HG03280 (cell line): ENCODE measurements at regions not wholly inside any gene's neighbourhood (a gene's known extent, or its start where the extent isn't known, plus 50 kb on each side); places are given as distances from the start of the nearest gene placed in this dataset.
"Not testable (repeated sequence)": the region's sequence is repeated elsewhere in the genome, so short reads cannot be mapped to it uniquely, and the experiment has no call there.

Experiments used
- ATAC-seq: cut with Tn5 transposase; IDR thresholded peaks from one replicate; pipeline ENCODE4 v1.9.1; 2021; ENCODE audit warnings: mild to moderate bottlenecking, moderate library complexity; ENCODE audit not compliant: unreplicated experiment

DNA sequence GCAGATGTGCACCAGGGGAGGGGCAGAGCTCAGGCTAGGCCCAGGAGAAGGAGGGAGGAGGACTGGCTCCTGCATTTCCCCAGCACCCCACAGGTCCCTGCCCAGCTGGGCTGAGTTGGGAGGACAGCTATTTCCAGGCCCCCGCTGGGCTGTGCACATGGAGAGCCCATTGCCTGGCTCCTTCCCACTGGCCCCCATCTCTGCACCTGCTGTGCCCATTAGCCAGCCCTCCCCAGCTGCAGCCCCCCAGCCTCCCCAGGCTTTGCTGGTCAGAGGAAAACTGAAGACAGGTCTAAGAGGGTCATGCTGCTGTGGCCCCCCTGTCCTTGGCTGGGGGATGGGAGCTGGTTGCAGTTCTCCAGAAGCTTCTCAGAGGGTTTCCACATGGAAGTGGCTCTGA lies 81.8 kb upstream of the SHANK2 start:
- ATAC-seq = no peak

DNA sequence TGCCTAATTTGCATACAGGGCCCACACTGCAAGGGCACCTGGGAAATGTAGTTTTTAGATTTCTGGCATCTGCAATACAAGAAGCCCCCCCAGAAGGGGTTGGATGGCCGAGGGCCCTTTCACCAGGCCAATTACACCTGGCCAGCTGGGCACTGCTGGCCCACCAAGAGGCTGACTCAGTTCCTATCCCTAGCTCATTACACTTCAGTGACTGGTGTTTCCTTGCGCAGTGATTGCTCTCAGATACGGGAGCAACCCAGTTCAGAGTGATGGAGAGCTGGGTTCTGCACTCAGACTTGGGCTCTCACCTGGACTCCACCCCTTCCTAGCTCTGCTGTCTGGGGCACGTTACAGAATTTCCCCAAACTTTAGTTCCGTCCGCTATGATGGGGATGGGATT lies 81.1 kb upstream of the SHANK2 start:
- no peak for ATAC-seq

DNA sequence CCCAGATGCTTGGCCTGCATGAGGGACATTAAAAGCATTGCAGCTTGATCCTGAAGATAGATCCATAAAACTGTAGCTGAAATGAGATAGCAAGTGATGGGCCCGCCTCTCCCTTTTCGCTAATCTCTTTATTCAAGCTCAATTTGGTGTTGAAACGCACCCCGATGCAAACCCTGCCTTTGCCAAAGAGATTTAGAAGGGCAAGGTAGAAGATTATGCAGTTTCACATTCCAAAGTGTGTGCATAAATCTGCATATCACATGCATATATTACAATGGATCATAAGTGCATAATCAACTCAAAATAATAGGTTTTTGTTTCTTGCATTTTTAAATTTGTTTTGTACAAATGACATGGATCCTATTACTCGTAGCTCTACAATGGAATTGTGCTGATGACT lies 80.1 kb upstream of the SHANK2 start:
- no peak for ATAC-seq

DNA sequence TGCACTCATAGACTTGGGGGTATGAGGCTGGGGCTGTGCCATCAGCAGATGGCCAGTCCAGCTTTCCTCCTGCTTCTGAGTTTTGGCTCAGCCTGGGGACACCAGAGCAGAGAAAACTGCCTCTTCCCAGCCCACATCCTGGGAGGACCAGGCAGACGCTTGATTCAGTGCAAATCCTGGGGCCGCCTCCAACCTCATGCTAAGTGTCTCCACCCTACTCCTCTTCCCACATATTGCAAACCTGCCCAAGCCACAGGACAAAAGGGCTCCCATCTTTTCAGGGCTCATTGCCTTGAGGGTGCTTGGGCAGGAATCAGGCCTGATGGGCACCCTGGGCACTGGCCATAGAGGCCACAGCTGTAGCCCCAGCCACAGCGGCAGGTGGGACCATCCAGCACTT lies 79.7 kb upstream of the SHANK2 start:
- no peak for ATAC-seq

DNA sequence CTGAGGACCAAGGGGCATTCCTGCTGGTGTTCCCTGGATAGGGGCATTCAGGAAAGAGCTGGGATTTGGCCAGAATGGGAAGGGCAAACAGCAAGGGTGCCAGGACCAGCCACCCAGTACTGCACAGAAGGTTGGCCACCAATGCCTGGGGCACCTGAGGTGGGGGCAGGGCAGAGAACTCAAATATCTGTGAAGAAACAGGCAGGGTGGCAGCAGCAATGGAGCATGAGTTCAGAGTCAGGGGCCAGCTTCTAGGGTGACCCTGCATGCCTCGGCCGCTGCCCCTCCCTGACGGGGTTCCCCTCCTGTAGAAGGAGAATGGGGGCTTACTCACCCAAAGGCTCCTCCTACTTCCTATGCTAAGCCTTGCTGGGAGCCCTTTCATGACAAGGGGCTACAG lies 79.3 kb upstream of the SHANK2 start:
- ATAC-seq = no peak

DNA sequence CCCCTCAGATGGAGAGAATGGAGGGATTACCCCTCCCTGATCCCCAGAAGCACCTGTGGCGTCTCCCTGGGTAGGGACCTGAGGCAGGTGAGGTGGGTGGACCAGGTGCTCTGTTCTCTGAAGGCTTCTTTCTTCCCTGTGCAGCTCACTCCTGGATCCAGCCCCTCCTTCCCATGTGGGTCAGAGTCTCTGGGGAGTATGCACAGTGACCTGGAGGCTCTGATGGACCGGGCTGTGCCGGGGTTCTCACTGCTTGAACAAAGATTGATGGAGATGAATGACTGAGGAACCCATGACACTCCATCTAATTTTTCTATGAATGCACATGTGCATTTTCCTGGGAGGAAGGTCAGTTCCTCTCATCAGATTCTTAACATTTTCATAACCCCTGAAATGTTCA lies 78.6 kb upstream of the SHANK2 start:
- no peak for ATAC-seq

DNA sequence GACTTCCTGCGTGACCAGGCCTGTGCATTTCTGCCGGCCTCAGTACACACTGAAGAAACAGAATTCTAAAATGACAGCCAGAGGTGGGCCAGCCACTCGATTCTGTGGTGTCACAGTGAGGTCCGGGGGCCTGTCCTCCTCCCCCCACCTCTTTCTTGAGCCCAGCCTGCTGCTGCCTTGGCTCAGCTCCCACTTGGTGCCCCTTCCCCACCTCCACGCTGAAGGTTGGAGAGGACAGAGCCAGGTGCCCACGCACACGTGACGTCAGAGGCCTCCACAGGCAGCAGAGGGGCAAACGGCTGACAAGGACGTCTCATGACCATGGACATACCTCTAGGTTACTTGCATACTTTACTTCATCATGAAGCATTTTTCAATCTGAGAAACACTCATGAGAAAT lies 78.0 kb upstream of the SHANK2 start:
- no peak for ATAC-seq

DNA sequence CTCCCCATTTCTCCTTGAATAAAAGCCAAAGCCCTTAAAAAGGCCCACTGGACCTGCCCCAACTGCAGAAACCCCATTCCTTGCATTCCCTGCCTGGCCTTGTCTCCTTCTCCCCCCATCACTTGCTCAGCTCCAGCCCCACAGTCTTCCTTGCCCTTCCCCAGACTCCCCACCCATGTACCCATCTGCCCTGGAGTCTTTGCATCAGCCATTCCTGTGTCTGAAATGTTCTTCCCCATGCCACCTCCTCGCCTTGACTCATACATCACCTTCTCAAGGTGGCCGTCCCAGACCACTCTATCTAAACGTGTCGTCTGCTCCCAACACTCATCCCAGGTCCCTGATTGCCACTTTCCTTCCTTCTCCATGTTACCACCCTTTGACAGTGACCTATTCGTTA lies 77.4 kb upstream of the SHANK2 start:
- ATAC-seq = no peak

DNA sequence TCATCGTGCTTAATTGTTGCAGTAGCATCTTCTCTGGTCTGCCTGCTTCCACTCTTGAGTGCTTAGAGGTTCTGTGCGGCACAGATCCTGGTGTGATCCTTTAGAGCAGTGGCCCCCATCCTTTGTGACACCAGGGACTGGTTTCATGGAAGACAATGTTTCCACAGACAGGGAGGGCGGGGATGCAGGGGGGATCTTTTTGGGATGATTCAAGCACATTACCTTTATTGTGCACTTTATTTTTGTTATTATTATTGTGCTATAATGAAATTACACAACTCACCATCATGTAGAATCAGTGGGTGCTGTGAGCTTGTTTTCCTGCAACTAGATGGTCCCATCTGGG lies 76.8 kb upstream of the SHANK2 start:
- no peak for ATAC-seq

DNA sequence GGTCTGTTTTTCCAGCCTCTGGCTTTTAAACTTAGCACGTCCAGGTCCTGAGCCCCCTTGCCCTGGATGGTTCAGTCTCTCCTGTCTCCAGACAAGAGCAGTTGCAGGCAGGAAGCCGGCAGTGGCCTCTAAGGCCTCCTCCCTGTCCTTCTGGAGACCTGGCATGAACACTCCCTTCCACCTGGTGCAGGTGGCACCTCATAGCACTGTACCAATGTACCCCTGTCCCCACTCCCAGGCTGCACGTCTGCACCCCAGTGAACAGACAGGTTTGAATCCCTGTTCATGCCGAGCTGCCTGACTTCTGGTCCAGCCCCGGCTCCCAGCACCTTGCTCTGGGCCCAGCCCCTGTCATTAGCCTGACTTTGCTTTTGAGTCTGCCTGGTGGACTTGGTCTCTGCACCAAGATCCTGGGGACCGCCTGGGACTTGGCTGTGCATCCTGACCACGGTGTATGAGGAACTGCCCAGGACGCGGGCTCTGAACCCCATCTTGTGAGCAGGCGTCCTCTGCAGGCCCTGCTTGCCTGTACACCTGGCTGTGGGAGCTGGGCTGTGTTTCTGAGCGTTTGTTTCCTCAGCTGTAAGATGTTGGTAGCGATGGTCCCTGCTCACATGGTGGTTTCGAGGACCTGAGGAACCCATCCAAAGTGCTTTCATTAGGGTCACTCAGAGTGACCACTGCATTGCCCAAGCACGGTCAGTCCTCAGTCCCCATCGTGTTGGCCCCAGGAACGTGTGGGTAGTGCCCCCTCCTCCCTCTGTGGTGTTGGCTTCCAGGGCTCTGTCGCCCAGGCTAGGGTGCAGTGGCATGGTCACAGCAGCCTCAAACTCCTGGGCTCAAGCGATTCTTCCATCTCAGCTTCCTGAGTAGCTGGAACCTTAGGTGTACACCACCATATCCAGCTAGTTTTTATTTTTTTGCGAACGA lies 75.0 kb upstream of the SHANK2 start:
- no peak for ATAC-seq

DNA sequence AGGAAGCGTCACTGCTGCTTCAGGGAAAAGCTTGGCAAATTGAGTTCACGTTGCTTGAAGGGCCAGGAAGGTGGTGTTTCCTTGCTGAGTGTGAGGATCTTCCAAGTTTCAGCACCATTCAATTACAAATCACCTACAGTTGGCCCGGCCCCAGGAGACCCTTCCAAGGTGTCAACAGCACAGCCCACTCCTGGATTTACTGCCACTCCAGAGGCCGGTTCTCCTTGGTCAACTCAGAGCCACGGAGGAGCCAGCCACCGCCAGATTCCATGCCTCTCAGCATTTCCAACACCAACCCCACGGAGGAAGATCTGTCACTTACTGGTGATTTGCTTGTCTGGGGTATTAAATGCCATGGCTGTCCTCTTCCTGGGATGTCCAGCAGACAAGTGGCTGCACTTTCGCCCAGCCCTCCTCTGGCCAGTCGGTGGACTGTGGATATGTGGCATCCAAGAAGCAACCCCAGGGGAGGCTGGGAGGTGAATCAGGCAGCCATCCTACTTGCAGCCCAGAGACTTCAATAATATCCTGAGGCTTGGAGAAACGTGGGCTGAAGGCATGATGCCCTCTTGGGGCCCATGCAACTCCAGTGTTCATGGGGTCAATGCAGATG lies 74.1 kb upstream of the SHANK2 start:
- ATAC-seq = no peak

DNA sequence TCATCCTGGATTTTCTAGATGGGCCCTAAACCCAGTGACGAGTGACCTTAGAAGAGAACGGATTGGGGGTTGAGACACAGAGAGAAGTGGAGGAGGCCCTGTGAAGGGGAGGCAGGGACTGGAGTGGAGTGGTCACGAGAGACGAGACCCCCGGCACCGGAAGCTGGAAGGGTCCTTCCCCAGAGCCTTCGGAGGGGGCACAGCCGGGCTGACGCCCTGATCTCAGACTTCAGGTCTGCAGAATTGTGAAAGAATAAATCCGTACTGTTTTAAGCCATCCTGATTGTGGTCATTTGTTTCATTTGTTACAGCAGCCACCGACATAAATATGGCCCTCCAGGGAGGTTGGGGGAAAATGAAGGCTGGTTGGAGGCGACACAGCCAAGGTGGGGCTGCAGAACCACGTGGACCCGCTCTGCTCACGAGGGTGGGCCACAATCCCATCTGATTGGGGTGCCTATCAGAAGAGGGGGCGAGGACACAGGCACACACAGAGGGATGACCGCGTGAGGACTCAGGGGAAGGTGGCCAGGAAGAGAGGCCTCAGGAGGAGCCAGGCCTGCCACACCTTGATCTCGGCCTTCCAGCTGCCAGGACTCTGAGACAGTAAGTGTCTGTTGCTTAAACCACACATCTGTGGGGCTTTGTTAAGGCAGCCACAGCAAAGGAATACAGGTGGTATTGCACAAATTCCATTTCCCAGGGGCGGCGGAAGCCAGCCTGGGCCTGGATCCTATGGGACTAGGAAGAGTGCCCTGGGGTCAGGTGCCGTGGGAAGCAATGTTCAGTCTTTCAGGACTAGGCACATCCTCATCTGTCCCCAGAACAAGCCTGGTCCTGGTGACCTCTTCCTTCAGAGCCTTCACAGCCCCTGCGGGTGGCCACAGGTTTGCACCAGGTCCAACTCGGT lies 73.3 kb upstream of the SHANK2 start:
- ATAC-seq = no peak

DNA sequence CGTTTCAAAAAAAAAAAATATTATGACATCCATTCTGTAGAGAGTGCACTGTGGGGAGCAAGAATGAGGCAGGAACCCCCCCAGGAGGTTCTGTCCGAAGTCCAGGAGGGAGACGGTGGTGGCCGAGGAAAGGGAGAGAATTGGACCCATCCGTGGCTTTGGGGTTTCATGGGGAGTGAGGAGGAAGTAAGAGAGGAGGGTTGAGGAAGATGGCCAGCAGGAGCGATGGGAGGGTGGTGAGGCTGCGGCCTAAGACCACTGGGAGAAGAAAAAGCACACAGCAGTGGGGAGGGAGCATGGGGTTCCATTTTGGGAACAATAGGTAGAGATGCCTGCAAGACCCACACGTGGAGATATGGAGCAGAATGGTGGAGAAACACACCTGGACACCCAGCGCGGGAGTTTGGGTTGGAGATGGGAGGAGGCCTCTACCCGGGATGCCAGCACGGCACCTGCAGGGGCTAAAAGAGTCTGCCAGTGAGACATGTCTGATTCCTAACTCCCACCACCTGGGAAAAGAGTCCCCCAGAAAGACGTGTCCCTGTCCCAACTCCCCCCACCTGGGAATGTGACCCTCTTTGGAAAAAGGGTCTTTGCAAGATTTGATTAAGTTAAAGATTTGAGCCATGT lies 72.5 kb upstream of the SHANK2 start:
- no peak for ATAC-seq

DNA sequence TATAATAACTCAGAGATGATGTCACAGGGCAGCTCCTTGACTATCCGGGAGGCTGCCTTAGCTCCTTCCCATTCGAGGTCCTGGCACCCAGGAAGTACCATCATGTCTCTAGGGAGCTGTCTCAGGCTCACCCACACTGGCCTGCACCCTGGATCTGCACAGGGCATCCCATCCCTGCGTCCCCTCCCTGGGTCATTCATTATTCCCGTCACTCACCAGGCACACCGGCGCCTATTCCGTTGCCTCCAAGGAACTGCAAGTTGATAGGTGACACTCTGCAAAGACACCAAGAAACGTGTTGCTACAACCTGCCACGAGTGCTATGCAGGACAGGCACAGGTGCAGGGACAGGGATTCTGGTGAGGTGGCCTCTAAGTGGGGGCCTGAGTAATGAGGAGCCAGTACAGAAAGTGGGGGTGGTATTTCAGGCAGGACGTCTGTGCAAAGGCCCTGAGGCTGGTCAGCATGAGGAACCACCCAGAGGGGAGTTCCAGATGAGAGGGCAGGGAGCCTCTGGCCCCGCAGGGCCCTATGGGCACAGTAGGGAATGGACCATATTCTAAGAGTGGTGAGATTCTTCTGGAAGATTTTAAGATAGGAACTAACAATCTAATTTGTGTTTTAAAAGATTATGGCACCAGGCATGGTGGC lies 71.6 kb upstream of the SHANK2 start:
- ATAC-seq = no peak

DNA sequence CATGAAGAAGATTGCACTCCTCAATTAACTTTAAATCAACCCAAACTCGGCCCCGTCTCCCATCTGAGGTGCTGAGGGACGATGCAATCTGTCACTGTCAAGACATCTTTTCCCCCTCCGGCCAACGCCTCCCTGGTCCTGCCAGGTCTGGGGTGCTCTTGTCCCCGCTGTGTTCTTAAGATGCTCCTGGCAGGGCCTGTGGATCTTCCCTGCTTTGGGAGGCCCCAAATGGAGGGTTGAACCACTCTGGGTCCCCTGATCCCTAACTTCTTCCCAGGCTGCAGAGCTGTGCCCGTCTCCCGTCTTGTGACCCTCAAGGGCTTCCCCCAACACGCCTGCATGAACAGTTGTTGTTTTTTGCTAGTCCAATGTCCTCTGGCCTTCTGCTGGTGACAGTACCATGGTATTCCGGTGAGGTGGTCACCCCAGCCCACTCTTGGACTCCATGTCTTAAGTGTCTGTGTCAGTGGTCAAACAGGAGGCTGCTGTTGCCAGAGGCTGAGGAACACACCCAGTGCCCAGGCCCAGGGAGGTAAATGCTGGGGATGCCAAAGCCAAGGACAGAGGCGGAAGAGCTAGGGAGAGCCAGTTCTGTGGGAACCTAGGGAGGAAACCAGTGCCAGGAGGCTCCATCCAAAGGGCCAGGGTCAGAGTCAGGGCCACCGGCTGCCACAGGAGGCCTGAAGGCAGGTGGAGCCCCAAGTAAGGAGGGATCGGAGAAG lies 70.6 kb upstream of the SHANK2 start:
- ATAC-seq = no peak

DNA sequence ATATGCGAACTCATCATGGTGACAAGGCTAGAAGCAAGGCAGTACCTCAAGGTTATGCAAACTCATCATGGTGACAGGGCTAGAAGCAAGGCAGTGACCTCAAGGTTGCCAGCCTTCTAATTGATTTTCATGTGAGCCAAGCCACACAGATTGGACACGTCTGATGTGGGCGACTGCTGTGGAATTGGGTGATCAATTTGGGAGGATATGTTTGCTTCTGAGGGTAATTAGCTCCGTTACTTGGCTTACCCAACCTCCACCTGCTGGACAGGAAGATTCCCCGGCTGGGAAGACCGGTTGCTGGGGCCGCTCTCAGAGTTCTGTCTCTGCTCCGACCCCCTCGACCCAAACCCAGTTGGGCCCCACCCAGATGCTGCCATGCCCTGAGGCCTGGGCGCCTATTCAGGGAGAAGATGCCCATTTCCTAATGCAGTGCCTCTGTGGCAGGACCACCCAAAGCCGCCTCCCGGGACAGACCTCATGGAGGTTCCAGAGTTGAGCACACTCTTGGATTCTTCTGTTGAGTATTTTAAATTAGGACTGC lies 69.9 kb upstream of the SHANK2 start:
- ATAC-seq = no peak

DNA sequence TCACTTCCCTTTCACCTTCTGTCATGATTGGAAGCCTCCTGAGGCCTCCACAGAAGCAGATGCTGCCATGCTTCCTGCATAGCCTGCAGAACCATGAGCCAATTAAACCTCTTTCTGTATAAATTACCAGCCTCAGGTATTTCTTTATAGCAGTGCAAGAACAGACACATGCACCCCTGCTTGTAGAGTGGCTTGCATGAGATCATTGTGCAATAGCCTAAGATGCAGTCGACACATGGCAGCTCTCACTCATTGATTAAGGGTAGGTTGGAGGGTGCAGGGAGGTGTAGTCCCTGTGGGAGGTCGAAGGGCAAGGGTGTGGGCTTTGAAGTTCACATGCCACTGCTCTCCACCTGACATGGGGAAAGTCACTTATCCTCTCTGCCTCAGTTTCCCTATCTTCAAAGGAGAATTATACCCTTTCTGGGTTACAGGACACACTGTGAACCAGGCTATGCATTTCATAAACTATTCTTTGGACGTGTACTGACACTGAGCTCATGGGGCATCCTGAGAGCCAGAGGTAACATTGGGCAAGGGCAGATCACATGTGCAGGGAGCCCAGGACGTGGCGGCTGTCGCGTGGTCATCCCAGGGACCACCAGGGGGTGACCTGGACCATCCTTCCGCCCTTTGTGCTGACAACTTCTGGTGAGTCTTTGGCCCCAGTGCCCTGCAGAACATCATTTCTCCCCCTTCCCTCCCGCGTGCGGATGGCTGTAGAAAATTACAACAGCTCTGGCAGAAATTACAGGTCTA lies 69.2 kb upstream of the SHANK2 start:
- ATAC-seq = no peak

DNA sequence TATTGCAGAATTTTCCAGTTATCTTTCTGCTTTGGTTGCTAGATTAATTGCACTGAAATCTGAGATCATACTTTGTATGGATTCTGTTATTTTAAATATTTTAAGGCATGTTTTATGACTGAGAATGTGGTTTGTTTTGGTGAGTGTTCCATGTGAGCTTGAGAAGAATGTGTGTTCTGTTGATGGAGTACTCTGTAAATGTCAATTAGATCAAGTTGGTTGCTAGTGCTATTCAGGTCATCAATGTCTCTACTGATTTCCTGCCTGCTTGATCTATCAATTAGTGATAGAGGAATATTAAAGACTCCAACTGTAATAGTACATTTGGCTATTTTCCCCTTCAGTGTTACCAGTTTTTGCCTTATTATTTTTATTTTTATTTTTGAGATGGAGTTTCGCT lies 64.3 kb upstream of the SHANK2 start:
- ATAC-seq = no peak

DNA sequence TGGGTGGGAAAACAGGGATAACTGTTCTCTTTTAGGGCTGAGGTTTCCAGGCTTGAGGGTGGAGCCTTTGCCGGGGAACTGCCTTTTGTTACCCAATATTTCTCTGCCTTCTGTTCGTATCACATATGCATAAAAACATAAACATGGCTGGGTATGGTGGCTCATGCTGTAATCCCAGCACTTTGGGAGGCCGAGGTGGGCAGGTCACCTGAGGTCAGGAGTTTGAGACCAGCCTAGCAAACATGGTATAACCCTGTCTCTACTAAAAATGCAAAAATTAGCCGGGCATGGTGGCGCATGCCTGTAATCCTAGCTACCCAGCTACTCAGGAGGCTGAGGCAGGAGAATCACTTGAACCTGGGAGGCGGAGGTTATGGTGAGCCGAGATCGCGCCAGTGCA lies 60.2 kb upstream of the SHANK2 start:
- ATAC-seq = not testable (repeated sequence)
